Nephron (organoid): ENCODE measurements at regions not wholly inside any gene's neighbourhood (a gene's known extent, or its start where the extent isn't known, plus 50 kb on each side); places are given as distances from the start of the nearest gene placed in this dataset.

Experiments used
- H3K27ac Mint-ChIP-seq, 3 experiments: 2 replicates each; pipeline ENCODE4 v1.8.0; 2020; ENCODE audit warnings: mixed read lengths in 3 of 3, mild to moderate bottlenecking in 2 of 3, moderate library complexity in 1 of 3
- H3K27me3 Mint-ChIP-seq: 2 replicates; pipeline ENCODE4 v1.8.0; 2021; ENCODE audit warnings: low read depth, mild to moderate bottlenecking, moderate library complexity, mixed read lengths
- H3K36me3 Mint-ChIP-seq: 2 replicates; pipeline ENCODE4 v1.8.0; 2020; ENCODE audit warnings: low read depth, mixed read lengths
- H3K4me1 Mint-ChIP-seq: 2 replicates; pipeline ENCODE4 v1.8.0; 2020; ENCODE audit warnings: mixed read lengths
- H3K4me3 Mint-ChIP-seq, 3 experiments: 2 replicates each; pipeline ENCODE4 v1.8.0; 2020; ENCODE audit warnings: mild to moderate bottlenecking in 3 of 3, mixed read lengths in 3 of 3, moderate library complexity in 2 of 3
- H3K9me3 Mint-ChIP-seq: 2 replicates; pipeline ENCODE4 v1.8.0; 2020; ENCODE audit warnings: mixed read lengths
- CTCF ChIP-seq, 3 experiments: fragments of 200-600 bp; sonication (generic); IDR thresholded peaks; one replicate each; pipeline ENCODE4 v1.5.0; 2021; ENCODE audit warnings: antibody characterized with exemption in 3 of 3; ENCODE audit not compliant: unreplicated experiment in 3 of 3

- Mint-ChIP-seq H3K4me3 (no peak overlapping the region), H3K9me3 (no peaks in the 10 kb centered on the region), H3K27ac (no peak overlapping the region), H3K27me3 (no peaks in the 10 kb centered on the region), H3K36me3 (no peaks in the 10 kb centered on the region), H3K4me1 (no peaks in the 10 kb centered on the region)
- TF ChIP-seq CTCF (IDR thresholded peaks at IDR 0.05; ENCODE audit: unreplicated experiment in 3 of 3): no peak
These were observed 104.9 kb downstream of the C11orf87 start for GRCh38 chr11:109526931-109527330.

GRCh38 chr11:109527496-109527895 is 105.5 kb downstream of the C11orf87 start:
- H3K4me3 Mint-ChIP-seq: no peak overlapping the region
- no peaks in the 10 kb centered on the region for H3K27me3 Mint-ChIP-seq
- H3K9me3 Mint-ChIP-seq: no peaks in the 10 kb centered on the region
- no peak overlapping the region for H3K27ac Mint-ChIP-seq
- no peaks in the 10 kb centered on the region for H3K4me1 Mint-ChIP-seq
- H3K36me3 Mint-ChIP-seq: no peaks in the 10 kb centered on the region
- TF ChIP-seq CTCF (IDR thresholded peaks at IDR 0.05; ENCODE audit: unreplicated experiment in 3 of 3): no peak

GRCh38 chr11:109547356-109548027 is 125.5 kb downstream of the C11orf87 start:
- H3K4me3 Mint-ChIP-seq: no peak overlapping the region
- H3K9me3 Mint-ChIP-seq: peaks cover 3% of the 10 kb centered on the region
- no peaks in the 10 kb centered on the region for H3K4me1 Mint-ChIP-seq
- H3K27ac Mint-ChIP-seq: no peak overlapping the region
- no peak for TF ChIP-seq CTCF (IDR thresholded peaks at IDR 0.05; ENCODE audit: unreplicated experiment in 3 of 3)
- H3K27me3 Mint-ChIP-seq: no peaks in the 10 kb centered on the region
- H3K36me3 Mint-ChIP-seq: no peaks in the 10 kb centered on the region

GRCh38 chr11:109552376-109552775 is 130.4 kb downstream of the C11orf87 start:
- Mint-ChIP-seq H3K36me3 (no peaks in the 10 kb centered on the region), H3K4me3 (no peak overlapping the region), H3K27ac (no peak overlapping the region), H3K27me3 (no peaks in the 10 kb centered on the region), H3K9me3 (no peaks in the 10 kb centered on the region), H3K4me1 (no peaks in the 10 kb centered on the region)
- TF ChIP-seq CTCF (IDR thresholded peaks at IDR 0.05; ENCODE audit: unreplicated experiment in 3 of 3): no peak

- no peak for TF ChIP-seq CTCF (IDR thresholded peaks at IDR 0.05; ENCODE audit: unreplicated experiment in 3 of 3)
- Mint-ChIP-seq H3K4me1 (no peaks in the 10 kb centered on the region), H3K36me3 (no peaks in the 10 kb centered on the region), H3K27me3 (no peaks in the 10 kb centered on the region), H3K27ac (no peak overlapping the region), H3K9me3 (peaks cover 2% of the 10 kb centered on the region), H3K4me3 (no peak overlapping the region)
These were observed 131.3 kb downstream of the C11orf87 start for GRCh38 chr11:109553284-109553683.

GRCh38 chr11:109554951-109555350 is 133.0 kb downstream of the C11orf87 start:
- no peak overlapping the region for H3K27ac Mint-ChIP-seq
- TF ChIP-seq CTCF (IDR thresholded peaks at IDR 0.05; ENCODE audit: unreplicated experiment in 3 of 3): no peak
- peaks cover 7% of the 10 kb centered on the region for H3K9me3 Mint-ChIP-seq
- no peak overlapping the region for H3K4me3 Mint-ChIP-seq
- H3K4me1 Mint-ChIP-seq: no peaks in the 10 kb centered on the region
- no peaks in the 10 kb centered on the region for H3K36me3 Mint-ChIP-seq
- no peaks in the 10 kb centered on the region for H3K27me3 Mint-ChIP-seq
